ENCODE measurements at regions not wholly inside any gene's neighbourhood (a gene's known extent, or its start where the extent isn't known, plus 50 kb on each side); places are given as distances from the start of the nearest gene placed in this dataset.
"Not testable (repeated sequence)": the region's sequence is repeated elsewhere in the genome, so short reads cannot be mapped to it uniquely, and the experiment has no call there.

DNA sequence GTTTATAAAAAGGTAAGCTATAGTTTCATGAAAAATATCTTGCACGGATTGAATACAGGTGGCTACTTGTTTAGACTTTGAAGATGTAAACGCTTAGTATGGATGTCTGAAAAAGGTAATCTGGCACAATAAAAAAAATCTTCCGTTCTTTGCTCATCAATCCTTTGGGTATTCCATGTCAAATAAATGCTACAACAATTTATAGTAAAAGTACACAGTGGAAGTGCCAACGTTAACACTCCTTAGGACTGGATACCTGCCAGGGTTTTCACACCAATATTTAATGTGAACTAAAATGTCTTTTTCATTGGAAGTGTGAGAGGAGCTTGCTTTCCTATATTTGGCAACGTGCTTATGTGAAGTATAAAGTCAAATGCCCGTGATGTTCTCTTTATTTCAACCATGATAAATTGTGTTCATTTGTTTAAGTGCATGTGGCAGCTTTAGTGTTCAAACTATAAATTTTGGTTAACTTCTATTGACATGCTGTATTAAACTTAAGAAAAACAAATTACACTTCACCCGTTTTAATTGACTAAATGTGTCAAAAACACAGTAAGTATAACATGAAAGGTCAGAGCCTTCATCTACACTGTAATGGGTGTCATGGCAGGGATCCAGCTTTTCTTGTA is 121.7 kb upstream of the HAND2 start:
- TF ChIP-seq, protein P1, sequence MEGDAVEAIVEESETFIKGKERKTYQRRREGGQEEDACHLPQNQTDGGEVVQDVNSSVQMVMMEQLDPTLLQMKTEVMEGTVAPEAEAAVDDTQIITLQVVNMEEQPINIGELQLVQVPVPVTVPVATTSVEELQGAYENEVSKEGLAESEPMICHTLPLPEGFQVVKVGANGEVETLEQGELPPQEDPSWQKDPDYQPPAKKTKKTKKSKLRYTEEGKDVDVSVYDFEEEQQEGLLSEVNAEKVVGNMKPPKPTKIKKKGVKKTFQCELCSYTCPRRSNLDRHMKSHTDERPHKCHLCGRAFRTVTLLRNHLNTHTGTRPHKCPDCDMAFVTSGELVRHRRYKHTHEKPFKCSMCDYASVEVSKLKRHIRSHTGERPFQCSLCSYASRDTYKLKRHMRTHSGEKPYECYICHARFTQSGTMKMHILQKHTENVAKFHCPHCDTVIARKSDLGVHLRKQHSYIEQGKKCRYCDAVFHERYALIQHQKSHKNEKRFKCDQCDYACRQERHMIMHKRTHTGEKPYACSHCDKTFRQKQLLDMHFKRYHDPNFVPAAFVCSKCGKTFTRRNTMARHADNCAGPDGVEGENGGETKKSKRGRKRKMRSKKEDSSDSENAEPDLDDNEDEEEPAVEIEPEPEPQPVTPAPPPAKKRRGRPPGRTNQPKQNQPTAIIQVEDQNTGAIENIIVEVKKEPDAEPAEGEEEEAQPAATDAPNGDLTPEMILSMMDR (IDR thresholded peaks at IDR 0.05; ENCODE audit: borderline replicate concordance, insufficient read depth, low read depth, low read length) = no peak
- H3K4me3 ChIP-seq (ENCODE audit: low read depth, low read length) = no peak overlapping the region

DNA sequence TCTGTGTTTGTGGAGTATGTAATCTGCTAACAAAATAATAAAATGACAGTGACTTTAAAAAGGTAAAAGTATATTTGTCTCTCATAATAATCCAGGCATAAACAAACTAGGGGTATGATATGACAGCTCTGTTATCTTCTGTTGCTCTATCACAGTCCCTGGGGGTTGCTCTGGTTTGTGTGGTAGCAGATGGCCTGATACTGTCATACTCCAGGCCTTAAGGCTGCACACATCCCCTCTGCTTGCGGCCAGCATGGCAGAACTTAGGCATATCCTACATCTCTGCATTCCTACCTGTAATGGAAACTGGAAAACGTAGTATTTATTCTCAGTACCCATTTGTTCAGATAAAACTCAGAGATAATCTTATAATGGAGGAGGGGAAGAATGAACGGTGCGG is 117.9 kb upstream of the HAND2 start:
- H3K4me3 ChIP-seq (ENCODE audit: low read depth, low read length) = no peak overlapping the region
- TF ChIP-seq, protein P1 (IDR thresholded peaks at IDR 0.05; ENCODE audit: borderline replicate concordance, insufficient read depth, low read depth, low read length) = no peak

DNA sequence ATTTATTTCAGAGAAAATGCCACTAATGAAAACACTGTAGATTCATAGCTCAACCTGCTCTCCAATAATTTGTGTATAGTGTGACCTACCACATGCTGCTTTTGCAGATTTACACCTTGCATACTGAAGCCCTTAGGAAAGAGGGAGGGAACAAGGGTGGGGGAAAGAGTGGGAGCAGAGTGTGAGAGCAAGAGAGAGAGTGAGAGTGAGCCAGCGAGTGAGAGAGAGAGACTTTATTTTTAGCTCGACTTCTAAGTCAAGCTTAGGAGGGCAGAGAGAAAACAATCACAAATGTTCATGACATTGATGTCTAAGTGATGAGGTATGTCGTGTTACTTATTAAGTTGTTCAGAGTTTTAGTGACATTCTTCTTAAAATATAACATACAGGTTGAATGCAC is 112.5 kb upstream of the HAND2 start:
- TF ChIP-seq, protein P1 (IDR thresholded peaks at IDR 0.05; ENCODE audit: borderline replicate concordance, insufficient read depth, low read depth, low read length) = no peak
- no peak overlapping the region for H3K4me3 ChIP-seq (ENCODE audit: low read depth, low read length)

DNA sequence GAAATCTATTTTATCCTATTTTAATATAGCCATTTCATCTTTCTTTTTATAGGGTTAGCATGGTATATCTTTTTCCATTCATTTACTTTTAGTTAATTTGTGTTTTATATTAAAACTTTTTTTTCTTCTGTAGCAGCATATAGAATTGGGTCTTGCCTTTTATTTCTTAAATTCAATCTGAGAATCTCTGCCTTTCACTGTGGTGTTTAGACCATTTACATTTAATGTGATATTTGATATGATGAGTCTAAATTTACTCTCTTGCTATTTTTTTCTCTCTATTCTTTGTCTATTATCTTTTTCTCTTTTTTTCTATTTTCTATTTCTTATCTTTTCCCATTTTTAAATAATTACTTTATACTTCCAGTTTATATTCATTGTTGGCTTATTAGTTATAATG is 105.4 kb upstream of the HAND2 start:
- H3K4me3 ChIP-seq (ENCODE audit: low read depth, low read length) = no peak overlapping the region
- TF ChIP-seq, protein P1 (IDR thresholded peaks at IDR 0.05; ENCODE audit: borderline replicate concordance, insufficient read depth, low read depth, low read length) = no peak

DNA sequence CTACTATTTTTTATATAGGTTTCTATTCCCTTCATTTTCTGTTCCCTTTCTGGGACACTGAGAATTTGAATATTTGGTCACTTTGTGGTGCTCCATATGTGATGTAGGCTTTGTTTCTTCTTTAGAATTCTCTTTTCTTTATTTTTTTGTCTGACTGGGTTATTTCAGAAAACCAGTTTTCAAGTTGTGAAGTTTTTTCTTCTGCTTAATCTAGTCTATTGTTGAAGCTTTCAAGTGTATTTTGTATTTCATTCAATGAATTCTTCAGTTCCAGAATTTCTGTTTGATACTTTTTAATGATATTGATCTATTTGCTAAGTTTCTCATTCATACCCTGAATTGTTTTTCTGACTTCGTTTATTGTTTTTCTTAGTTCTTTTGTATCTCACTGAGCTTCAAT is 96.2 kb upstream of the HAND2 start:
- TF ChIP-seq, protein P1 (IDR thresholded peaks at IDR 0.05; ENCODE audit: borderline replicate concordance, insufficient read depth, low read depth, low read length) = no peak
- no peak overlapping the region for H3K4me3 ChIP-seq (ENCODE audit: low read depth, low read length)

DNA sequence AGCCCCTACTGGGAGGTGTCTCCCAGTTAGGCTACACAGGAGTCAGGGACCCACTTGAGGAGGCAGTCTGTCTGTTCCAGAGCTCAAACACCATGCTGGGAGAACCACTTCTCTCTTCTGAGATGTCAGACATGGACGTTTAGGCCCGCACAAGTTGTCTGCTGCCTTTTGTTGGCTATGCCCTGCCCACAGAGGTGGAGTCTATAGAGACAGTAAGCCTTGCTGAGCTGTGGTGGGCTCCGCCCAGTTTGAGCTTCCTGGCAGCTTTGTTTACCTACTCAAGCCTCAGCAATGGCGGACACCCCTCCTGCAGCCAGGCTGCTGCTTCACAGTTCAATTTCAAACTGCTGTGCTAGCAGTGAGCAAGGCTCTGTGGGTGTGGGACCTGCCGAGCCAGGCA is 88.6 kb upstream of the HAND2 start:
- H3K4me3 ChIP-seq (ENCODE audit: low read depth, low read length) = not testable (repeated sequence)

DNA sequence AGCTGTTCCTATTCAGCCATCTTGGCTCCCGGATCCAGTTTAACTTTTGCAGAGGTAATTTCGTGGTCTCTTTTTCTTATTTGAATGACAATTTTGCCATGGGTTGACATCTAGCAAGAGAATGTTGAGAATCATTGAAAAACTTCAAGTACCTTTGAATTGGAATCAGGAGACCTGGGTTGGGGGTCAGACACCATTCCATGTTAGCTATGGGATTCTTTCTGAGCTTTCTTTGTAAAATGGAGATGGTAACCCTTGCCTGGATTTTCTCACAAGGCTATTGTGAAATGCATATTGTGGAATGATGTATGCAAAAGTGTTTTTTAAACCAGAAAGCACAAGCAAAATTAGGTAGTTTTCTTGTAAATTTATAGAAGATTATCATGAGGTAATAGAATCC is 79.1 kb upstream of the HAND2 start:
- H3K4me3 ChIP-seq (ENCODE audit: low read depth, low read length) = no peak overlapping the region

DNA sequence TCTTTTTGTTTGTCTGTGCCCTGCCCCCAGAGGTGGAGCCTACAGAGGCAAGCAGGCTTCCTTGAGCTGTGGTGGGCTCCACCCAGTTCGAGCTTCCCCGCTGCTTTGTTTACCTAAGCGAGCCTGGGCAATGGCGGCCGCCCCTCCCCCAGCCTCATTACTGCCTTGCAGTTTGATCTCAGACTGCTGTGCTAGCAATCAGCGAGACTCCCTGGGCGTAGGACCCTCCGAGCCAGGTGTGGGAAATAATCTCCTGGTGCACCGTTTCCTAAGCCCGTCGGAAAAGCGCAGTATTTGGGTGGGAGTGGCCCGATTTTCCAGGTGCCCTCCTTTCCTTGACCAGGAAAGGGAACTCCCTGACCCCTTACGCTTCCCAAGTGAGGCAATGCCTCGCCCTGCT is 78.6 kb upstream of the HAND2 start:
- not testable (repeated sequence) for H3K4me3 ChIP-seq (ENCODE audit: low read depth, low read length)

More for the DNA sequence above, 79.1 kb upstream of the HAND2 start:
- TF ChIP-seq, protein P1 (IDR thresholded peaks at IDR 0.05; ENCODE audit: borderline replicate concordance, insufficient read depth, low read depth, low read length) = no peak
